Naive B cell (primary cell): ENCODE measurements at regions not wholly inside any gene's neighbourhood (a gene's known extent, or its start where the extent isn't known, plus 50 kb on each side); places are given as distances from the start of the nearest gene placed in this dataset.
"Not testable (repeated sequence)": the region's sequence is repeated elsewhere in the genome, so short reads cannot be mapped to it uniquely, and the experiment has no call there.

ENCODE experiments used
- ATAC-seq, 2 donors: fragments of 150-1000 bp; cut with Tn5 transposase; 2 replicates each; pipeline ENCODE4 v1.10.0; 2021; ENCODE audit warnings: low read depth in 2 of 2, mild to moderate bottlenecking in 2 of 2, moderate library complexity in 2 of 2
- DNase-seq: peaks from one replicate; pipeline ENCODE4 v3.0.0; 2022
- H3K27ac Mint-ChIP-seq, 6 donors: one replicate each; pipeline ENCODE4 v1.8.0; 2020 to 2022; ENCODE audit warnings: mild to moderate bottlenecking in 6 of 6, mixed read lengths in 6 of 6, moderate library complexity in 5 of 6, inconsistent platforms in 2 of 6
- H3K27me3 Mint-ChIP-seq, 3 donors: one replicate each; pipeline ENCODE4 v1.8.0; 2021 to 2022; ENCODE audit warnings: mixed read lengths in 3 of 3, mild to moderate bottlenecking in 1 of 3
- H3K36me3 Mint-ChIP-seq, 2 donors: one replicate each; pipeline ENCODE4 v1.8.0; 2020 to 2022; ENCODE audit warnings: mixed read lengths in 2 of 2, inconsistent platforms in 1 of 2, mild to moderate bottlenecking in 1 of 2
- H3K4me1 Mint-ChIP-seq, 3 donors: one replicate each; pipeline ENCODE4 v1.8.0; 2020 to 2022; ENCODE audit warnings: mixed read lengths in 3 of 3, inconsistent platforms in 1 of 3, mild to moderate bottlenecking in 1 of 3, moderate library complexity in 1 of 3
- H3K4me3 Mint-ChIP-seq, 8 donors: one replicate each; pipeline ENCODE4 v1.8.0; 2020 to 2022; ENCODE audit warnings: mild to moderate bottlenecking in 8 of 8, mixed read lengths in 8 of 8, moderate library complexity in 8 of 8, inconsistent platforms in 2 of 8
- H3K9me3 Mint-ChIP-seq, 7 donors: one replicate each; pipeline ENCODE4 v1.8.0; 2020 to 2022; ENCODE audit warnings: mixed read lengths in 7 of 7, mild to moderate bottlenecking in 5 of 7, inconsistent platforms in 2 of 7, moderate library complexity in 1 of 7

- ATAC-seq = no peak
- H3K4me1 Mint-ChIP-seq = peaks cover 73 to 91% (median 85%) of the 10 kb centered on the region in 3 donors
- H3K36me3 Mint-ChIP-seq = peaks cover 0 to 1% of the 10 kb centered on the region in 2 donors
- H3K9me3 Mint-ChIP-seq = peaks cover 4 to 12% (median 6%) of the 10 kb centered on the region in 7 donors
- H3K27ac Mint-ChIP-seq = peak overlapping the region in 5 of 6 donors; percentile 71 to 89 (median 83)
- H3K27me3 Mint-ChIP-seq = no peaks in the 10 kb centered on the region
- H3K4me3 Mint-ChIP-seq = peak overlapping the region in 4 of 8 donors; percentile 8 to 62 (median 58)
- no peak for DNase-seq
Observed at GRCh38 chr15:69758291-69758771, 305.7 kb downstream of the RPLP1 start.

- Mint-ChIP-seq H3K27ac (peak overlapping the region; percentile 71 to 89 (median 84)), H3K4me1 (peaks cover 73 to 88% (median 86%) of the 10 kb centered on the region in 3 donors), H3K9me3 (peaks cover 0 to 5% (median 4%) of the 10 kb centered on the region in 7 donors), H3K4me3 (peak overlapping the region; percentile 21 to 83 (median 60)), H3K36me3 (no peaks in the 10 kb centered on the region), H3K27me3 (peaks cover 0 to 6% (median 0%) of the 10 kb centered on the region in 3 donors)
- DNase-seq = peak; percentile 79
- ATAC-seq = peak; percentile 81 to 83
Observed at GRCh38 chr15:69758810-69759790, 306.5 kb downstream of the RPLP1 start.

GRCh38 chr15:69760258-69760845, 307.7 kb downstream of the RPLP1 start:
- DNase-seq = no peak
- Mint-ChIP-seq H3K4me3 (peak overlapping the region; percentile 7 to 73 (median 48)), H3K4me1 (peaks cover 62 to 76% (median 73%) of the 10 kb centered on the region in 3 donors), H3K9me3 (peaks cover 0 to 5% (median 4%) of the 10 kb centered on the region in 7 donors), H3K27me3 (peaks cover 0 to 6% (median 0%) of the 10 kb centered on the region in 3 donors), H3K36me3 (no peaks in the 10 kb centered on the region), H3K27ac (peak overlapping the region in 4 of 6 donors; percentile 7 to 78 (median 51))
- no peak for ATAC-seq

GRCh38 chr15:69760890-69761568, 308.4 kb downstream of the RPLP1 start:
- ATAC-seq (peak; percentile 18 to 44), DNase-seq (peak; percentile 49)
- H3K9me3 Mint-ChIP-seq = peaks cover 0 to 5% (median 4%) of the 10 kb centered on the region in 7 donors
- H3K4me1 Mint-ChIP-seq = peaks cover 55 to 69% (median 66%) of the 10 kb centered on the region in 3 donors
- H3K27ac Mint-ChIP-seq = peak overlapping the region in 4 of 6 donors; percentile 60 to 82 (median 72)
- peaks cover 0 to 8% (median 0%) of the 10 kb centered on the region in 3 donors for H3K27me3 Mint-ChIP-seq
- peak overlapping the region in 7 of 8 donors; percentile 22 to 73 (median 56) for H3K4me3 Mint-ChIP-seq
- no peaks in the 10 kb centered on the region for H3K36me3 Mint-ChIP-seq

- Mint-ChIP-seq H3K4me3 (peak overlapping the region in 1 of 8 donors; percentile 26), H3K27ac (no peak overlapping the region), H3K9me3 (peaks cover 0 to 7% (median 5%) of the 10 kb centered on the region in 7 donors), H3K36me3 (no peaks in the 10 kb centered on the region), H3K4me1 (peaks cover 42 to 54% (median 51%) of the 10 kb centered on the region in 3 donors), H3K27me3 (peaks cover 0 to 23% (median 8%) of the 10 kb centered on the region in 3 donors)
- no peak for DNase-seq
- ATAC-seq = no peak
Observed at GRCh38 chr15:69762373-69763148, 309.9 kb downstream of the RPLP1 start.

GRCh38 chr15:69763831-69764230, 311.2 kb downstream of the RPLP1 start:
- H3K27ac Mint-ChIP-seq = peak overlapping the region in 1 of 6 donors; percentile 89
- no peak for DNase-seq
- H3K4me3 Mint-ChIP-seq = no peak overlapping the region
- H3K27me3 Mint-ChIP-seq = peaks cover 3 to 29% (median 15%) of the 10 kb centered on the region in 3 donors
- H3K9me3 Mint-ChIP-seq = peaks cover 0 to 7% (median 4%) of the 10 kb centered on the region in 7 donors
- H3K36me3 Mint-ChIP-seq = no peaks in the 10 kb centered on the region
- no peak for ATAC-seq
- peaks cover 36 to 44% (median 40%) of the 10 kb centered on the region in 3 donors for H3K4me1 Mint-ChIP-seq

GRCh38 chr15:69766156-69766555, 313.5 kb downstream of the RPLP1 start:
- Mint-ChIP-seq H3K36me3 (no peaks in the 10 kb centered on the region), H3K4me3 (no peak overlapping the region)
- no peak for ATAC-seq

GRCh38 chr15:69767191-69767590, 314.6 kb downstream of the RPLP1 start:
- H3K9me3 Mint-ChIP-seq = peaks cover 0 to 7% (median 1%) of the 10 kb centered on the region in 7 donors
- H3K4me3 Mint-ChIP-seq = no peak overlapping the region
- no peaks in the 10 kb centered on the region for H3K36me3 Mint-ChIP-seq
- peaks cover 8 to 16% (median 11%) of the 10 kb centered on the region in 3 donors for H3K4me1 Mint-ChIP-seq
- ATAC-seq = no peak
- no peak overlapping the region for H3K27ac Mint-ChIP-seq
- H3K27me3 Mint-ChIP-seq = peaks cover 9 to 59% (median 47%) of the 10 kb centered on the region in 3 donors
- DNase-seq = no peak

More at GRCh38 chr15:69766156-69766555, 313.5 kb downstream of the RPLP1 start:
- Mint-ChIP-seq H3K9me3 (peaks cover 0 to 7% (median 0%) of the 10 kb centered on the region in 7 donors), H3K27me3 (peaks cover 3 to 49% (median 38%) of the 10 kb centered on the region in 3 donors), H3K27ac (no peak overlapping the region), H3K4me1 (peaks cover 13 to 21% (median 16%) of the 10 kb centered on the region in 3 donors)
- no peak for DNase-seq

GRCh38 chr15:69769336-69769735, 316.7 kb downstream of the RPLP1 start:
- H3K4me3 Mint-ChIP-seq = not testable (repeated sequence)

GRCh38 chr15:69774258-69774657, 321.6 kb downstream of the RPLP1 start:
- not testable (repeated sequence) for ATAC-seq, H3K36me3 Mint-ChIP-seq, DNase-seq, H3K27ac Mint-ChIP-seq, H3K4me1 Mint-ChIP-seq, H3K4me3 Mint-ChIP-seq
- Mint-ChIP-seq H3K27me3 (peaks cover 5 to 65% (median 46%) of the 10 kb centered on the region in 3 donors), H3K9me3 (peaks cover 5 to 16% (median 11%) of the 10 kb centered on the region in 7 donors)

More at GRCh38 chr15:69769336-69769735, 316.7 kb downstream of the RPLP1 start:
- DNase-seq, ATAC-seq, H3K27ac Mint-ChIP-seq, H3K36me3 Mint-ChIP-seq, H3K9me3 Mint-ChIP-seq, H3K4me1 Mint-ChIP-seq: not testable (repeated sequence)
- H3K27me3 Mint-ChIP-seq = peaks cover 9 to 64% (median 47%) of the 10 kb centered on the region in 3 donors

GRCh38 chr15:69774711-69775110, 322.1 kb downstream of the RPLP1 start:
- peaks cover 5 to 63% (median 43%) of the 10 kb centered on the region in 3 donors for H3K27me3 Mint-ChIP-seq
- not testable (repeated sequence) for H3K27ac Mint-ChIP-seq, DNase-seq, H3K36me3 Mint-ChIP-seq, ATAC-seq, H3K4me1 Mint-ChIP-seq
- H3K9me3 Mint-ChIP-seq = peaks cover 5 to 16% (median 11%) of the 10 kb centered on the region in 7 donors
- H3K4me3 Mint-ChIP-seq = peak overlapping the region in 1 of 8 donors; percentile 30

GRCh38 chr15:69777356-69777755, 320.4 kb downstream of the TLE3 start:
- no peak overlapping the region for H3K4me3 Mint-ChIP-seq
- H3K27me3 Mint-ChIP-seq = peaks cover 12 to 55% (median 28%) of the 10 kb centered on the region in 3 donors
- H3K9me3 Mint-ChIP-seq = peaks cover 5 to 16% (median 10%) of the 10 kb centered on the region in 7 donors
- DNase-seq = no peak
- peaks cover 14 to 16% (median 16%) of the 10 kb centered on the region in 3 donors for H3K4me1 Mint-ChIP-seq
- H3K27ac Mint-ChIP-seq = no peak overlapping the region
- H3K36me3 Mint-ChIP-seq = peaks cover 0 to 9% of the 10 kb centered on the region in 2 donors
- no peak for ATAC-seq
